H9 (cell line): ENCODE measurements at regions not wholly inside any gene's neighbourhood (a gene's known extent, or its start where the extent isn't known, plus 50 kb on each side); places are given as distances from the start of the nearest gene placed in this dataset.

ENCODE experiments used
- DNase-seq: peaks from one replicate; pipeline ENCODE4 v3.0.0-alpha.2; 2017
- H2AFZ ChIP-seq: one replicate; pipeline ENCODE4 v1.6.1; 2013; ENCODE audit warnings: mild to moderate bottlenecking, low read length, control low read depth, moderate library complexity
- H2AK5ac ChIP-seq: 2 replicates; pipeline ENCODE4 v1.6.1; 2013; ENCODE audit warnings: low read length, control low read depth, mixed read lengths; ENCODE audit not compliant: insufficient read length
- H2BK120ac ChIP-seq: one replicate; pipeline ENCODE4 v1.6.1; 2013; ENCODE audit warnings: low read depth, mild to moderate bottlenecking, low read length, control low read depth, inconsistent platforms; ENCODE audit not compliant: poor library complexity, severe bottlenecking
- H2BK12ac ChIP-seq: 2 replicates; pipeline ENCODE4 v1.6.1; 2013; ENCODE audit warnings: low read length, control low read depth, mixed read lengths, low read depth; ENCODE audit not compliant: insufficient read length
- H2BK15ac ChIP-seq: 2 replicates; pipeline ENCODE4 v1.6.1; 2013; ENCODE audit warnings: low read depth, low read length, control low read depth
- H2BK20ac ChIP-seq: one replicate; pipeline ENCODE4 v1.6.1; 2013; ENCODE audit warnings: low read depth, mild to moderate bottlenecking, low read length, control low read depth, inconsistent platforms; ENCODE audit not compliant: poor library complexity, severe bottlenecking
- H2BK5ac ChIP-seq: 2 replicates; pipeline ENCODE4 v1.6.1; 2013; ENCODE audit warnings: low read length, control low read depth, mixed read lengths; ENCODE audit not compliant: insufficient read length
- H3K14ac ChIP-seq: 2 replicates; pipeline ENCODE4 v1.6.1; 2013; ENCODE audit warnings: low read length, control low read depth; ENCODE audit not compliant: insufficient read depth
- H3K18ac ChIP-seq: 2 replicates; pipeline ENCODE4 v1.6.1; 2013; ENCODE audit warnings: low read depth, mild to moderate bottlenecking, mixed read lengths, low read length, control low read depth; ENCODE audit not compliant: insufficient read length
- H3K23ac ChIP-seq: 2 replicates; pipeline ENCODE4 v1.6.1; 2013; ENCODE audit warnings: low read length, control low read depth, mixed read lengths, low read depth; ENCODE audit not compliant: insufficient read length
- H3K23me2 ChIP-seq: 2 replicates; pipeline ENCODE4 v1.6.1; 2013; ENCODE audit warnings: low read depth, mild to moderate bottlenecking, mixed read lengths, low read length, control low read depth; ENCODE audit not compliant: insufficient read length, poor library complexity, severe bottlenecking
- H3K27ac ChIP-seq: 2 replicates; pipeline ENCODE4 v1.5.1; 2013; ENCODE audit warnings: low read length, control low read depth, mixed read lengths, low read depth; ENCODE audit not compliant: insufficient read length
- H3K27me3 ChIP-seq: 2 replicates; pipeline ENCODE4 v1.6.1; 2013; ENCODE audit warnings: low read length, control low read depth, inconsistent platforms; ENCODE audit not compliant: insufficient read depth
- H3K4ac ChIP-seq: 2 replicates; pipeline ENCODE4 v1.6.1; 2013; ENCODE audit warnings: low read depth, mild to moderate bottlenecking, control low read depth, inconsistent platforms, low read length, moderate library complexity
- H3K4me1 ChIP-seq: 2 replicates; pipeline ENCODE4 v1.6.1; 2013; ENCODE audit warnings: low read length, control low read depth, inconsistent platforms; ENCODE audit not compliant: insufficient read depth
- H3K4me2 ChIP-seq: 2 replicates; pipeline ENCODE4 v1.6.1; 2013; ENCODE audit warnings: low read length, control low read depth, mixed read lengths; ENCODE audit not compliant: insufficient read length, insufficient read depth
- H3K56ac ChIP-seq: 2 replicates; pipeline ENCODE4 v1.6.1; 2013; ENCODE audit warnings: low read depth, mild to moderate bottlenecking, mixed read lengths, low read length, control low read depth; ENCODE audit not compliant: insufficient read length
- H3K79me1 ChIP-seq: 2 replicates; pipeline ENCODE4 v1.6.1; 2013; ENCODE audit warnings: low read depth, mild to moderate bottlenecking, moderate library complexity, low read length, control low read depth, inconsistent platforms; ENCODE audit not compliant: insufficient read depth, poor library complexity, severe bottlenecking
- H3K79me2 ChIP-seq: 2 replicates; pipeline ENCODE4 v1.6.1; 2013; ENCODE audit warnings: low read length, control low read depth, inconsistent platforms; ENCODE audit not compliant: insufficient read depth
- H3K9ac ChIP-seq: 2 replicates; pipeline ENCODE4 v1.6.1; 2013; ENCODE audit warnings: low read length, control low read depth, mixed read lengths; ENCODE audit not compliant: insufficient read length; ENCODE audit errors: extremely low read depth
- H3K9me3 ChIP-seq: one replicate; pipeline ENCODE4 v1.6.1; 2013; ENCODE audit warnings: low read depth, low read length, inconsistent platforms; ENCODE audit not compliant: control insufficient read depth
- H3T11ph ChIP-seq: one replicate; pipeline ENCODE4 v1.6.1; 2013; ENCODE audit warnings: mild to moderate bottlenecking, low read length, control low read depth, inconsistent platforms
- H4K20me1 ChIP-seq: one replicate; pipeline ENCODE4 v1.6.1; 2013; ENCODE audit not compliant: control insufficient read depth, insufficient read length, insufficient read depth
- H4K5ac ChIP-seq: 2 replicates; pipeline ENCODE4 v1.6.1; 2013; ENCODE audit warnings: low read depth, mild to moderate bottlenecking, mixed read lengths, low read length, control low read depth; ENCODE audit not compliant: insufficient read length
- H4K8ac ChIP-seq: replicated peaks from 2 replicates; pipeline ENCODE4 v1.6.1; 2013; ENCODE audit warnings: low read length, control low read depth, mixed read lengths, low read depth; ENCODE audit not compliant: insufficient read length
- H4K91ac ChIP-seq: 2 replicates; pipeline ENCODE4 v1.6.1; 2013; ENCODE audit warnings: low read depth, mild to moderate bottlenecking, moderate library complexity, mixed read lengths, low read length, control low read depth; ENCODE audit not compliant: insufficient read length
- H3K27ac Mint-ChIP-seq, 3 experiments: 2 replicates in 2 of 3; 3 replicates in 1 of 3; pipeline ENCODE4 v1.8.0; 2020 to 2021; ENCODE audit warnings: mixed read lengths in 3 of 3, mild to moderate bottlenecking in 1 of 3, moderate library complexity in 1 of 3
- H3K27me3 Mint-ChIP-seq: 2 replicates; pipeline ENCODE4 v1.8.0; 2021; ENCODE audit warnings: low read depth, mild to moderate bottlenecking, moderate library complexity, mixed read lengths
- H3K36me3 Mint-ChIP-seq, 3 experiments: 2 replicates in 2 of 3; 3 replicates in 1 of 3; pipeline ENCODE4 v1.8.0; 2020 to 2021; ENCODE audit warnings: low read depth in 3 of 3, mixed read lengths in 3 of 3; ENCODE audit not compliant: insufficient read depth in 1 of 3
- H3K4me1 Mint-ChIP-seq, 2 experiments: 2 replicates each; pipeline ENCODE4 v1.8.0; 2020; ENCODE audit warnings: mixed read lengths in 2 of 2
- H3K4me3 Mint-ChIP-seq, 2 experiments: 2 replicates in 1 of 2; 3 replicates in 1 of 2; pipeline ENCODE4 v1.8.0; 2020 to 2021; ENCODE audit warnings: mild to moderate bottlenecking in 2 of 2, mixed read lengths in 2 of 2, moderate library complexity in 1 of 2
- H3K9me3 Mint-ChIP-seq, 2 experiments: 2 replicates in 1 of 2; 3 replicates in 1 of 2; pipeline ENCODE4 v1.8.0; 2020; ENCODE audit warnings: mild to moderate bottlenecking in 2 of 2, mixed read lengths in 2 of 2, moderate library complexity in 1 of 2
- CTCF ChIP-seq: fragments of 200-600 bp; sonication (generic); conservative IDR thresholded peaks from 3 replicates; pipeline ENCODE4 v1.8.0; 2021; ENCODE audit warnings: antibody characterized with exemption, mild to moderate bottlenecking
- WGBS: extraction: QIAGEN DNeasy Blood & Tissue Kit; methylation state at CpG from one replicate; pipeline ENCODE4 v1.1.7; 2013; ENCODE audit warnings: missing lambda C conversion rate, low lambda C conversion rate, mixed read lengths; ENCODE audit not compliant: insufficient read length; ENCODE audit errors: extremely low coverage; 5-methylcytosine and 5-hydroxymethylcytosine counted together

GRCh38 chr2:39512434-39512935 is 75.4 kb upstream of the MAP4K3 start:
- H4K20me1 ChIP-seq, result no peaks in the 10 kb centered on the region
- no peaks in the 10 kb centered on the region for H3K27me3 ChIP-seq
- H4K5ac ChIP-seq, result no peak overlapping the region
- H3K23me2 ChIP-seq, result no peaks in the 10 kb centered on the region
- no peaks in the 10 kb centered on the region for H3K9me3 ChIP-seq
- H3K4me1 Mint-ChIP-seq, result peaks cover 51 to 54% of the 10 kb centered on the region in 2 experiments
- H3K79me1 ChIP-seq, result no peaks in the 10 kb centered on the region
- no peak overlapping the region for H3K18ac ChIP-seq
- H2AFZ ChIP-seq, result no peak overlapping the region
- no peak overlapping the region for H2BK20ac ChIP-seq
- no peaks in the 10 kb centered on the region; the same call in 1 of the 2 replicates for H3K27me3 Mint-ChIP-seq
- no peak overlapping the region for H4K91ac ChIP-seq
- no peak for TF ChIP-seq CTCF
- no peak overlapping the region for H2BK5ac ChIP-seq
- no peak overlapping the region for H2BK15ac ChIP-seq
- H3K56ac ChIP-seq, result no peak overlapping the region
- H3K36me3 Mint-ChIP-seq, result peaks cover 0 to 7% (median 0%) of the 10 kb centered on the region in 3 experiments; a peak in 1 of 7 replicates
- H2BK120ac ChIP-seq, result no peak overlapping the region
- H3K9ac ChIP-seq, result no peak overlapping the region
- no peak overlapping the region for H3K27ac ChIP-seq
- no peak overlapping the region for H2BK12ac ChIP-seq
- no peak overlapping the region for H2AK5ac ChIP-seq
- H3K27ac Mint-ChIP-seq, result no peak overlapping the region
- no peak overlapping the region for H4K8ac ChIP-seq
- H3K4ac ChIP-seq, result no peak overlapping the region
- H3K4me2 ChIP-seq, result no peak overlapping the region
- no peak overlapping the region for H3T11ph ChIP-seq
- H3K14ac ChIP-seq, result no peak overlapping the region
- H3K9me3 Mint-ChIP-seq, result no peaks in the 10 kb centered on the region; a peak in 1 of 5 replicates
- no peak for DNase-seq
- H3K4me3 Mint-ChIP-seq, result no peak overlapping the region
- no peak overlapping the region for H3K23ac ChIP-seq
- no CpG with 5 or more reads among the region's 7 CpGs for WGBS
- peaks cover 20% of the 10 kb centered on the region for H3K4me1 ChIP-seq
- H3K79me2 ChIP-seq, result no peaks in the 10 kb centered on the region
